K562 (cell line): ENCODE measurements at regions not wholly inside any gene's neighbourhood (a gene's known extent, or its start where the extent isn't known, plus 50 kb on each side); places are given as distances from the start of the nearest gene placed in this dataset.

ENCODE experiments used
- ATAC-seq: fragments of 200-7000 bp; cut with Tn5 transposase; 3 replicates; pipeline ENCODE4 v1.9.1; 2020; ENCODE audit warnings: moderate library complexity
- BruUV-seq: library from RNA; stranded (reverse); fragments of 400-500 nt; replicated peaks from 2 replicates; lab custom pipeline; 2021; lab: Mats Ljungman, UMichigan
- CTCF ChIA-PET: fragments of 300-600 bp; formaldehyde crosslinking; extraction: SDS; loops from one replicate; lab custom pipeline; 2021; ENCODE audit warnings: low intra/inter-chr PET ratio; lab: Yijun Ruan, JAX
- POLR2A ChIA-PET: fragments of 300-600, 350-650 bp; sonication (Branson Sonifier 250); formaldehyde crosslinking; extraction: SDS; loops from one replicate; lab custom pipeline; 2021; ENCODE audit warnings: antibody characterized with exemption, inconsistent platforms; lab: Yijun Ruan, JAX
- DNase-seq, 4 experiments: peaks; one replicate each; pipeline versions ENCODE4 v3.0.0 to v3.0.0-alpha.2; 2011 to 2018; ENCODE audit warnings: low spot score in 3 of 4, mixed read lengths in 3 of 4; ENCODE audit errors: extremely low read depth in 1 of 4
- FAIRE-seq: peaks from 2 replicates; lab custom pipeline; 2011; peaks lifted over from hg19 to GRCh38; lab: Jason Lieb, UNC
- H2AFZ ChIP-seq: 2 replicates; pipeline ENCODE4 v1.6.0; 2011; ENCODE audit warnings: low read depth, low read length, control low read depth, inconsistent platforms
- H3K27ac ChIP-seq: fragments of 200-600 bp; 3 replicates; pipeline ENCODE4 v1.8.0; 2011; ENCODE audit warnings: low read depth, mild to moderate bottlenecking, control low read depth, inconsistent platforms, low read length, moderate library complexity, mixed read lengths; ENCODE audit errors: extremely low read depth
- H3K27me3 ChIP-seq, 2 experiments: fragments of 300-600 bp in 1 of 2; 2 replicates in 1 of 2; 3 replicates in 1 of 2; pipeline versions ENCODE4 v1.6.0 to v1.8.0; 2011; ENCODE audit warnings: inconsistent platforms in 2 of 2, low read length in 2 of 2, mild to moderate bottlenecking in 1 of 2, mixed read lengths in 1 of 2, moderate library complexity in 1 of 2; ENCODE audit not compliant: control insufficient read depth in 2 of 2, insufficient read depth in 2 of 2
- H3K36me3 ChIP-seq: fragments of 300-600 bp; 3 replicates; pipeline ENCODE4 v1.8.0; 2011; ENCODE audit warnings: mild to moderate bottlenecking, low read length, inconsistent platforms; ENCODE audit not compliant: control insufficient read depth, insufficient read depth
- H3K4me1 ChIP-seq, 2 experiments: fragments of 200-600 bp in 1 of 2; replicated peaks in 1 of 2; 2 replicates in 1 of 2; 3 replicates in 1 of 2; pipeline versions ENCODE4 v1.5.1 to v1.8.0; 2011; ENCODE audit warnings: inconsistent platforms in 2 of 2, low read length in 2 of 2, mild to moderate bottlenecking in 1 of 2, mixed read lengths in 1 of 2, moderate library complexity in 1 of 2; ENCODE audit not compliant: control insufficient read depth in 2 of 2, insufficient read depth in 2 of 2
- H3K4me2 ChIP-seq: 2 replicates; pipeline ENCODE4 v1.6.1; 2011; ENCODE audit warnings: low read length, control low read depth, inconsistent platforms, mixed read lengths; ENCODE audit not compliant: insufficient read depth
- H3K4me3 ChIP-seq: fragments of 200-600 bp; sonication (generic), shearing (Covaris generic); 2 replicates; pipeline ENCODE4 v1.5.1; 2016; ENCODE audit warnings: control low read depth, inconsistent platforms
- H3K79me2 ChIP-seq: fragments of 200-600 bp; 3 replicates; pipeline ENCODE4 v1.8.0; 2011; ENCODE audit warnings: low read length, inconsistent platforms; ENCODE audit not compliant: control insufficient read depth, insufficient read depth
- H3K9ac ChIP-seq, 2 experiments: 2 replicates each; pipeline versions ENCODE4 v1.6.0 to v1.6.1; 2011; ENCODE audit warnings: low read depth in 2 of 2, low read length in 2 of 2, control low read depth in 1 of 2, inconsistent platforms in 1 of 2, mild to moderate bottlenecking in 1 of 2, mixed read lengths in 1 of 2; ENCODE audit not compliant: insufficient read depth in 1 of 2
- H3K9me1 ChIP-seq: one replicate; pipeline ENCODE4 v1.6.0; 2011; ENCODE audit warnings: inconsistent platforms, mild to moderate bottlenecking, low read length, moderate library complexity; ENCODE audit not compliant: control insufficient read depth, insufficient read depth
- H3K9me3 ChIP-seq: replicated peaks from 2 replicates; pipeline ENCODE4 v1.5.1; 2011; ENCODE audit warnings: low read depth, low read length, inconsistent platforms; ENCODE audit not compliant: control insufficient read depth, insufficient read depth
- H4K20me1 ChIP-seq: replicated peaks from 2 replicates; pipeline ENCODE4 v1.6.1; 2011; ENCODE audit warnings: low read length, inconsistent platforms, mixed read lengths; ENCODE audit not compliant: control insufficient read depth, insufficient read depth
- ATF4 ChIP-seq: fragments of 450-650 bp; formaldehyde crosslinking; IDR thresholded peaks from 2 replicates; pipeline ENCODE4 v1.4.0; 2022; ENCODE audit warnings: mild to moderate bottlenecking, moderate library complexity
- COPS2 ChIP-seq: fragments of 450-650 bp; conservative IDR thresholded peaks from 2 replicates; pipeline ENCODE4 v1.6.1; 2016; ENCODE audit warnings: mild to moderate bottlenecking, moderate library complexity
- ETV1 ChIP-seq: fragments of 450-650 bp; conservative IDR thresholded peaks from 2 replicates; pipeline ENCODE4 v1.6.1; 2016; ENCODE audit warnings: missing genetic modification characterization, control low read depth, low read depth, missing compliant biosample characterization
- EWSR1 ChIP-seq: fragments of 450-650 bp; IDR thresholded peaks from 2 replicates; pipeline ENCODE4 v1.6.1; 2018; ENCODE audit warnings: borderline replicate concordance, mild to moderate bottlenecking, low read depth, moderate library complexity; ENCODE audit not compliant: partially characterized antibody
- MAZ ChIP-seq, 2 experiments: fragments of 450-650 bp in 1 of 2; sonication (generic) in 1 of 2; formaldehyde crosslinking; IDR thresholded peaks in 1 of 2; conservative IDR thresholded peaks in 1 of 2; 2 replicates each; pipeline versions ENCODE4 v1.4.0 to v1.5.0; 2020; ENCODE audit warnings: mild to moderate bottlenecking in 1 of 2, missing genetic modification reagents in 1 of 2
- ZNF146 ChIP-seq: IDR thresholded peaks from one replicate; pipeline ENCODE4 v1.6.1; 2018; ENCODE audit warnings: missing compliant biosample characterization; ENCODE audit not compliant: unreplicated experiment
- ZNF444 ChIP-seq: fragments of 250-450 bp; sonication (Bioruptor Pico); IDR thresholded peaks from 2 replicates; pipeline ENCODE4 v1.4.0; 2020; ENCODE audit warnings: mild to moderate bottlenecking, moderate library complexity
- WGBS: fragments of 100-300 bp; shearing (Covaris generic); methylation state at CpG from one replicate; pipeline ENCODE4 v1.1.6; 2016; ENCODE audit warnings: low coverage, mixed read lengths; ENCODE audit not compliant: insufficient coverage; ENCODE audit errors: missing lambda C conversion rate; 5-methylcytosine and 5-hydroxymethylcytosine counted together
- in situ Hi-C: fragments of 300-500 bp; cut with MboI; formaldehyde crosslinking; loops from 4 replicates; pipeline ENCODE4 v1.15.0; 2018; ENCODE audit warnings: inconsistent platforms, mixed read lengths
- intact Hi-C: fragments of 100-400 bp; cut with micrococcal nuclease; formaldehyde crosslinking; loops from 2 replicates; pipeline ENCODE4 v1.14.2; 2022

GRCh38 chr21:24436236-24436635, 1171.0 kb downstream of the MRPL39 start:
- Histone ChIP-seq H3K4me2 (no peak overlapping the region), H3K36me3 (no peaks in the 10 kb centered on the region), H3K4me1 (no peaks in the 10 kb centered on the region), H3K9ac (no peak overlapping the region), H3K27me3 (no peaks in the 10 kb centered on the region), H3K27ac (no peak overlapping the region), H3K79me2 (no peaks in the 10 kb centered on the region), H3K9me3 (0 out of 2 replicates have a peak, but pooled peaks cover 2% of the 10 kb centered on the region), H4K20me1 (no peaks in the 10 kb centered on the region), H3K4me3 (no peak overlapping the region), H2AFZ (no peak overlapping the region), H3K9me1 (no peaks in the 10 kb centered on the region)
- FAIRE-seq = no peak
- in situ Hi-C loops (no loop called here), intact Hi-C loops (no loop called here)
- BruUV-seq = no TSS peak
- TF ChIP-seq COPS2 (no peak), MAZ (CRISPR knock-in tag; conservative IDR thresholded peaks at IDR 0.05 in 1 of 2, IDR thresholded peaks at IDR 0.05 in 1 of 2) (no peak), EWSR1 (no peak)
- no peak for DNase-seq
- ChIA-PET CTCF (no interaction called here), POLR2A (no interaction called here)
- ATAC-seq = no peak
- 0% methylated on average over 1 of the region's 1 CpG for WGBS

- H3K4me2 ChIP-seq = no peak overlapping the region
These were observed 1178.6 kb downstream of the MRPL39 start for GRCh38 chr21:24428591-24429199.

More at GRCh38 chr21:24428591-24429199, 1178.6 kb downstream of the MRPL39 start:
- TF ChIP-seq ETV1 (tag) (0 out of 2 replicates have a peak, but pooled peaks have one; percentile 31), ZNF444 (CRISPR knock-in tag) (no peak), ATF4 (CRISPR knock-in tag) (no peak), ZNF146 (no peak)
- FAIRE-seq = no peak
- no peaks in the 10 kb centered on the region for H3K9me3 ChIP-seq
- ATAC-seq = no peak
- no TSS peak for BruUV-seq
- H3K36me3 ChIP-seq = no peaks in the 10 kb centered on the region
- ChIA-PET CTCF (no interaction called here), POLR2A (no interaction called here)
- no peaks in the 10 kb centered on the region for H3K4me1 ChIP-seq
- H3K27me3 ChIP-seq = no peaks in the 10 kb centered on the region
- in situ Hi-C loops (no loop called here), intact Hi-C loops (no loop called here)
- H4K20me1 ChIP-seq = no peaks in the 10 kb centered on the region
- no peaks in the 10 kb centered on the region for H3K9me1 ChIP-seq
- WGBS = 3% methylated on average over 8 of the region's 8 CpGs
- H3K4me3 ChIP-seq = no peak overlapping the region
- no peak for DNase-seq
- peak overlapping the region; percentile 35; the same call in 1 of the 2 replicates for H2AFZ ChIP-seq
- H3K79me2 ChIP-seq = no peaks in the 10 kb centered on the region
- no peak overlapping the region for H3K27ac ChIP-seq
- H3K9ac ChIP-seq = no peak overlapping the region
